Panc1 (cell line): ENCODE measurements at regions not wholly inside any gene's neighbourhood (a gene's known extent, or its start where the extent isn't known, plus 50 kb on each side); places are given as distances from the start of the nearest gene placed in this dataset.

ENCODE experiments used
- ATAC-seq: fragments of 200-7000 bp; cut with Tn5 transposase; 2 replicates; pipeline ENCODE4 v1.9.1; 2020; ENCODE audit warnings: mild to moderate bottlenecking, moderate library complexity
- BruUV-seq: library from RNA; stranded (reverse); fragments of 400-500 nt; replicated peaks from 2 replicates; lab custom pipeline; 2021; lab: Mats Ljungman, UMichigan
- CTCF ChIA-PET: fragments of 300-600 bp; sonication (Branson Sonifier 250); formaldehyde crosslinking; loops from one replicate; lab custom pipeline; 2022; ENCODE audit warnings: antibody characterized with exemption; lab: Charles Lee
- POLR2A ChIA-PET: fragments of 300-600 bp; sonication (Branson Sonifier 250); formaldehyde crosslinking; loops from one replicate; lab custom pipeline; 2022; ENCODE audit warnings: antibody characterized with exemption; lab: Charles Lee
- DNase-seq: peaks from one replicate; pipeline ENCODE4 v3.0.0-alpha.2; 2010; ENCODE audit warnings: low read depth, low spot score
- H3K27ac ChIP-seq: 2 replicates; pipeline ENCODE4 v1.5.1; 2011; ENCODE audit warnings: mild to moderate bottlenecking, low read length, inconsistent platforms
- H3K27me3 ChIP-seq: fragments of 200-500 bp; sonication (Bioruptor generic); 2 replicates; pipeline ENCODE4 v1.6.0; 2014; ENCODE audit warnings: low read length, inconsistent platforms; ENCODE audit not compliant: control insufficient read depth, insufficient read depth
- H3K36me3 ChIP-seq: fragments of 200-500 bp; sonication (Bioruptor generic); 2 replicates; pipeline ENCODE4 v1.5.1; 2014; ENCODE audit warnings: inconsistent platforms, mild to moderate bottlenecking, low read length, moderate library complexity; ENCODE audit not compliant: control insufficient read depth, insufficient read depth
- H3K4me1 ChIP-seq: 2 replicates; pipeline ENCODE4 v1.5.1; 2011; ENCODE audit warnings: inconsistent platforms, mild to moderate bottlenecking, low read length, moderate library complexity; ENCODE audit not compliant: control insufficient read depth, insufficient read depth
- H3K4me3 ChIP-seq, 2 experiments: 2 replicates each; pipeline ENCODE4 v1.5.1; 2011 to 2012; ENCODE audit warnings: low read depth in 2 of 2, low read length in 2 of 2, mild to moderate bottlenecking in 2 of 2, inconsistent platforms in 1 of 2, moderate library complexity in 1 of 2
- H3K9me3 ChIP-seq: fragments of 200-500 bp; sonication (Bioruptor generic); 2 replicates; pipeline ENCODE4 v1.5.1; 2014; ENCODE audit warnings: low read depth, mild to moderate bottlenecking, inconsistent platforms, low read length, moderate library complexity; ENCODE audit not compliant: control insufficient read depth, insufficient read depth
- CTCF ChIP-seq: fragments of 450-650 bp; IDR thresholded peaks from 2 replicates; pipeline ENCODE4 v1.5.1; 2017; ENCODE audit warnings: mild to moderate bottlenecking
- POLR2AphosphoS5 ChIP-seq: IDR thresholded peaks from 2 replicates; pipeline ENCODE4 v1.6.1; 2012; ENCODE audit warnings: mild to moderate bottlenecking, low read depth, low read length, moderate library complexity
- REST ChIP-seq, 2 experiments: IDR thresholded peaks; 2 replicates each; pipeline ENCODE4 v1.6.1; 2011 to 2012; ENCODE audit warnings: low read depth in 2 of 2, control low read depth in 1 of 2, low read length in 1 of 2, mild to moderate bottlenecking in 1 of 2, moderate library complexity in 1 of 2; ENCODE audit not compliant: insufficient read depth in 1 of 2
- SIN3A ChIP-seq: IDR thresholded peaks from 2 replicates; pipeline ENCODE4 v1.6.1; 2012; ENCODE audit warnings: low read depth, mild to moderate bottlenecking, low read length, moderate library complexity, borderline replicate concordance; ENCODE audit not compliant: insufficient read depth
- TCF7L2 ChIP-seq: IDR thresholded peaks from 2 replicates; pipeline ENCODE4 v1.6.1; 2011; ENCODE audit warnings: mild to moderate bottlenecking, low read depth, low read length, inconsistent platforms
- in situ Hi-C: cut with HindIII; loops from 2 replicates; pipeline ENCODE4 v1.10.0; 2016; ENCODE audit warnings: low sequenced_read_pairs, low pct_unique_long_range_greater_than_20kb
- intact Hi-C: fragments of 100-400 bp; cut with micrococcal nuclease; formaldehyde crosslinking; loops from one replicate; pipeline ENCODE4 v1.10.0; 2022; ENCODE audit not compliant: unreplicated experiment

GRCh38 chr11:23313001-23313400, 452.7 kb upstream of the CCDC179 start:
- intact Hi-C loops, result no loop called here
- POLR2A ChIA-PET, result no interaction called here
- no TSS peak for BruUV-seq
- no peaks in the 10 kb centered on the region for H3K9me3 ChIP-seq
- no peaks in the 10 kb centered on the region for H3K27me3 ChIP-seq
- DNase-seq (no peak), ATAC-seq (no peak)
- TF ChIP-seq REST (IDR thresholded peaks at IDR 0.05; ENCODE audit: insufficient read depth in 1 of 2, low read depth in 2 of 2, low read length in 1 of 2) (no peak), SIN3A (no peak), TCF7L2 (no peak), CTCF (no peak), POLR2AphosphoS5 (no peak)
- H3K4me3 ChIP-seq, result no peak overlapping the region
- no peaks in the 10 kb centered on the region for H3K36me3 ChIP-seq
- no peak overlapping the region for H3K27ac ChIP-seq
- in situ Hi-C loops, result no loop called here
- CTCF ChIA-PET, result no interaction called here
- H3K4me1 ChIP-seq, result no peaks in the 10 kb centered on the region

- Histone ChIP-seq H3K4me3 (no peak overlapping the region), H3K4me1 (no peaks in the 10 kb centered on the region), H3K9me3 (no peaks in the 10 kb centered on the region), H3K27ac (no peak overlapping the region), H3K36me3 (no peaks in the 10 kb centered on the region), H3K27me3 (no peaks in the 10 kb centered on the region)
- no peak for TF ChIP-seq CTCF
- no peak for TF ChIP-seq SIN3A
- TF ChIP-seq TCF7L2, result no peak
- TF ChIP-seq REST (IDR thresholded peaks at IDR 0.05; ENCODE audit: insufficient read depth in 1 of 2, low read depth in 2 of 2, low read length in 1 of 2), result no peak
- ATAC-seq (no peak), DNase-seq (no peak)
- intact Hi-C loops (no loop called here), in situ Hi-C loops (no loop called here)
- BruUV-seq, result no TSS peak
- POLR2A ChIA-PET, result no interaction called here
- CTCF ChIA-PET, result no interaction called here
These were observed 453.9 kb upstream of the CCDC179 start for GRCh38 chr11:23314162-23314561.
